ENCODE measurements at regions not wholly inside any gene's neighbourhood (a gene's known extent, or its start where the extent isn't known, plus 50 kb on each side); places are given as distances from the start of the nearest gene placed in this dataset.

- intact Hi-C loops (cut with micrococcal nuclease; ENCODE audit: unreplicated experiment), result no loop called here
- TF ChIP-seq KDM4B (CRISPR knock-in tag; IDR thresholded peaks at IDR 0.05) (no peak), ZNF318 (CRISPR knock-in tag; IDR thresholded peaks at IDR 0.05) (no peak)
- POLR2A ChIA-PET, result no interaction called here
- no peak overlapping the region for H2AFZ ChIP-seq (ENCODE audit: low read length)
- WGBS (ENCODE audit: low lambda C conversion rate), result 17% methylated on average over 6 of the region's 6 CpGs
- H3K4me1 ChIP-seq (ENCODE audit: insufficient read depth, low read length), result no peaks in the 10 kb centered on the region
- BruUV-seq (replicated peaks), result no TSS peak
- ATAC-seq (no peak), DNase-seq (ENCODE audit: low spot score) (no peak), FAIRE-seq (no peak)
- H3K4me3 ChIP-seq (replicated peaks in 1 of 3; ENCODE audit: insufficient read depth in 1 of 3, low read depth in 2 of 3, low read length in 3 of 3), result no peak overlapping the region
- no peak overlapping the region for H3K27ac ChIP-seq (ENCODE audit: extremely low read length, insufficient read depth, low read length)
- H3K9ac ChIP-seq (ENCODE audit: insufficient read depth, low read depth, low read length), result no peak overlapping the region
- CTCF ChIA-PET (ENCODE audit: low intra/inter-chr PET ratio, low total read pairs), result no interaction called here
- H3K27me3 ChIP-seq (ENCODE audit: control insufficient read depth in 1 of 2, insufficient read depth in 2 of 2, low read length in 2 of 2), result no peaks in the 10 kb centered on the region
- H3K36me3 ChIP-seq (replicated peaks in 1 of 2; ENCODE audit: control insufficient read depth in 1 of 2, insufficient read depth in 2 of 2, low read length in 2 of 2), result no peaks in the 10 kb centered on the region
- H3K9me3 ChIP-seq (ENCODE audit: low read length), result peaks cover 63% of the 10 kb centered on the region
- H4K20me1 ChIP-seq (ENCODE audit: insufficient read depth, low read length), result no peaks in the 10 kb centered on the region
- in situ Hi-C loops (cut with HindIII; ENCODE audit: extremely low pct_ligation_motif_present, low pct_unique_long_range_greater_than_20kb), result no loop called here
- no peak overlapping the region for H3K4me2 ChIP-seq (ENCODE audit: low read depth, low read length)
- no peaks in the 10 kb centered on the region for H3K79me2 ChIP-seq (ENCODE audit: insufficient read depth, low read length)
These were observed 734.0 kb upstream of the NR2F2 start for GRCh38 chr15:95596496-95596895.
